Progenitor cell of endocrine pancreas (in vitro differentiated cells): ENCODE measurements at regions not wholly inside any gene's neighbourhood (a gene's known extent, or its start where the extent isn't known, plus 50 kb on each side); places are given as distances from the start of the nearest gene placed in this dataset.

ENCODE experiments used
- DNase-seq: peaks from one replicate; pipeline ENCODE4 v3.0.0; 2021; ENCODE audit warnings: low spot score; ENCODE audit not compliant: unreplicated experiment
- H3K27ac Mint-ChIP-seq: 2 replicates; pipeline ENCODE4 v1.8.0; 2021; ENCODE audit warnings: mild to moderate bottlenecking, moderate library complexity, mixed read lengths
- H3K27me3 Mint-ChIP-seq: 2 replicates; pipeline ENCODE4 v1.8.0; 2021; ENCODE audit warnings: mixed read lengths
- H3K36me3 Mint-ChIP-seq: 2 replicates; pipeline ENCODE4 v1.8.0; 2022; ENCODE audit warnings: mixed read lengths; ENCODE audit not compliant: insufficient read depth
- H3K4me1 Mint-ChIP-seq: 2 replicates; pipeline ENCODE4 v1.8.0; 2021; ENCODE audit warnings: low read depth, mixed read lengths
- H3K4me3 Mint-ChIP-seq: 2 replicates; pipeline ENCODE4 v1.8.0; 2021; ENCODE audit warnings: low read depth, mild to moderate bottlenecking, moderate library complexity, mixed read lengths
- H3K9me3 Mint-ChIP-seq: 2 replicates; pipeline ENCODE4 v1.8.0; 2021; ENCODE audit warnings: low read depth, mixed read lengths
- TF ChIP-seq, protein P1 (sequence below): fragments of 200-600 bp; sonication (generic); IDR thresholded peaks from one replicate; pipeline ENCODE4 v1.5.0; 2021; ENCODE audit warnings: antibody characterized with exemption, mild to moderate bottlenecking; ENCODE audit not compliant: unreplicated experiment

- Mint-ChIP-seq H3K4me1 (peaks cover 12% of the 10 kb centered on the region), H3K4me3 (no peak overlapping the region), H3K36me3 (no peaks in the 10 kb centered on the region), H3K27ac (no peak overlapping the region), H3K9me3 (no peaks in the 10 kb centered on the region), H3K27me3 (no peaks in the 10 kb centered on the region)
- DNase-seq = no peak
- TF ChIP-seq, protein P1, sequence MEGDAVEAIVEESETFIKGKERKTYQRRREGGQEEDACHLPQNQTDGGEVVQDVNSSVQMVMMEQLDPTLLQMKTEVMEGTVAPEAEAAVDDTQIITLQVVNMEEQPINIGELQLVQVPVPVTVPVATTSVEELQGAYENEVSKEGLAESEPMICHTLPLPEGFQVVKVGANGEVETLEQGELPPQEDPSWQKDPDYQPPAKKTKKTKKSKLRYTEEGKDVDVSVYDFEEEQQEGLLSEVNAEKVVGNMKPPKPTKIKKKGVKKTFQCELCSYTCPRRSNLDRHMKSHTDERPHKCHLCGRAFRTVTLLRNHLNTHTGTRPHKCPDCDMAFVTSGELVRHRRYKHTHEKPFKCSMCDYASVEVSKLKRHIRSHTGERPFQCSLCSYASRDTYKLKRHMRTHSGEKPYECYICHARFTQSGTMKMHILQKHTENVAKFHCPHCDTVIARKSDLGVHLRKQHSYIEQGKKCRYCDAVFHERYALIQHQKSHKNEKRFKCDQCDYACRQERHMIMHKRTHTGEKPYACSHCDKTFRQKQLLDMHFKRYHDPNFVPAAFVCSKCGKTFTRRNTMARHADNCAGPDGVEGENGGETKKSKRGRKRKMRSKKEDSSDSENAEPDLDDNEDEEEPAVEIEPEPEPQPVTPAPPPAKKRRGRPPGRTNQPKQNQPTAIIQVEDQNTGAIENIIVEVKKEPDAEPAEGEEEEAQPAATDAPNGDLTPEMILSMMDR = no peak
Measured at GRCh38 chr4:15148199-15148598, 145.9 kb downstream of the CPEB2 start.

DNA sequence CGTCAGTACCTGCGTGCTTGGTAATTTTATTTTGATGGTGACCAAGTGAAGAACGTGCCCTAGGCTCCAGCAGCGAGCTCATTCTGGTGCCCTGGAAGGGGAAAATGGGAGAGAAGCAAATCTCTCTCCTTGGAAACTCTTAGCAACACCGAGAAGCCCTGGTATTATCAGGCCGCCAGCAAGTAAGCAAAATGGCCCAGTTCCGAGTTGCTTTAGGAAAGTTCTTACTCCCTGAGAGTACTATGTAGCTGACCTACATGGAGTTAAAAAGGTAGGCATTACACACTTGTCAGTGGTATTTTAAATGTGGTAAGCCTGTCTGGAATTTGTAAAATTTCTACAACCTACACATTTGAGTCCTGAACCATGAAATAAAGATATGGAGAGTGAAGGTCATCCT, 146.4 kb downstream of the CPEB2 start:
- Mint-ChIP-seq H3K9me3 (no peaks in the 10 kb centered on the region), H3K27ac (no peak overlapping the region), H3K4me1 (peaks cover 12% of the 10 kb centered on the region), H3K36me3 (no peaks in the 10 kb centered on the region), H3K4me3 (no peak overlapping the region), H3K27me3 (no peaks in the 10 kb centered on the region)
- DNase-seq = no peak
- TF ChIP-seq, protein P1 = no peak

GRCh38 chr4:15149234-15149838, 147.1 kb downstream of the CPEB2 start:
- Mint-ChIP-seq H3K36me3 (no peaks in the 10 kb centered on the region), H3K9me3 (no peaks in the 10 kb centered on the region), H3K27ac (peak overlapping the region; percentile 47), H3K4me1 (peaks cover 12% of the 10 kb centered on the region), H3K27me3 (no peaks in the 10 kb centered on the region), H3K4me3 (no peak overlapping the region)
- TF ChIP-seq, protein P1 = no peak
- DNase-seq = no peak

GRCh38 chr4:15149839-15150592, 147.7 kb downstream of the CPEB2 start:
- TF ChIP-seq, protein P1 = no peak
- H3K27me3 Mint-ChIP-seq = no peaks in the 10 kb centered on the region
- H3K9me3 Mint-ChIP-seq = no peaks in the 10 kb centered on the region
- H3K4me1 Mint-ChIP-seq = peaks cover 12% of the 10 kb centered on the region
- DNase-seq = peak; percentile 23
- H3K4me3 Mint-ChIP-seq = no peak overlapping the region
- no peaks in the 10 kb centered on the region for H3K36me3 Mint-ChIP-seq
- H3K27ac Mint-ChIP-seq = peak overlapping the region; percentile 47

- H3K27me3 Mint-ChIP-seq = no peaks in the 10 kb centered on the region
- H3K27ac Mint-ChIP-seq = peak overlapping the region; percentile 18
- no peak for DNase-seq
- TF ChIP-seq, protein P1 = no peak
- H3K4me1 Mint-ChIP-seq = peaks cover 12% of the 10 kb centered on the region
- no peak overlapping the region for H3K4me3 Mint-ChIP-seq
- H3K9me3 Mint-ChIP-seq = peaks cover 4% of the 10 kb centered on the region
- no peaks in the 10 kb centered on the region for H3K36me3 Mint-ChIP-seq
Measured at GRCh38 chr4:15150631-15151030, 148.3 kb downstream of the CPEB2 start.
